ENCODE measurements at regions not wholly inside any gene's neighbourhood (a gene's known extent, or its start where the extent isn't known, plus 50 kb on each side); places are given as distances from the start of the nearest gene placed in this dataset.

- TF ChIP-seq NFE2L2 (IDR thresholded peaks at IDR 0.05; ENCODE audit: low read depth, low read length) (no peak), CTCF (conservative IDR thresholded peaks at IDR 0.05; ENCODE audit: low read depth, low read length) (no peak), POLR2A (IDR thresholded peaks at IDR 0.05; ENCODE audit: low read depth, low read length) (no peak), MXI1 (IDR thresholded peaks at IDR 0.05; ENCODE audit: borderline replicate concordance, low read depth, low read length) (no peak), SMC3 (IDR thresholded peaks at IDR 0.05; ENCODE audit: low read depth, low read length) (no peak)
These were observed 384.9 kb downstream of the CENPW start for GRCh38 chr6:126724821-126725220.
